Posterior vena cava (tissue), 2 donors: ENCODE measurements at regions not wholly inside any gene's neighbourhood (a gene's known extent, or its start where the extent isn't known, plus 50 kb on each side); places are given as distances from the start of the nearest gene placed in this dataset.

Experiments used
- DNase-seq: peaks from one replicate; pipeline ENCODE4 v3.0.0-alpha.2; 2020; ENCODE audit warnings: low spot score
- intact Hi-C, 2 donors: fragments of 100-400 bp; cut with DNase I; formaldehyde crosslinking; loops; one replicate each; pipeline versions ENCODE4 v1.14.1 to v1.14.2; 2022 to 2023
- donor health status: DM: yes; HTN: yes; CAD: no.
- donor health status: DM: yes; HTN: yes; CAD: no.

DNA sequence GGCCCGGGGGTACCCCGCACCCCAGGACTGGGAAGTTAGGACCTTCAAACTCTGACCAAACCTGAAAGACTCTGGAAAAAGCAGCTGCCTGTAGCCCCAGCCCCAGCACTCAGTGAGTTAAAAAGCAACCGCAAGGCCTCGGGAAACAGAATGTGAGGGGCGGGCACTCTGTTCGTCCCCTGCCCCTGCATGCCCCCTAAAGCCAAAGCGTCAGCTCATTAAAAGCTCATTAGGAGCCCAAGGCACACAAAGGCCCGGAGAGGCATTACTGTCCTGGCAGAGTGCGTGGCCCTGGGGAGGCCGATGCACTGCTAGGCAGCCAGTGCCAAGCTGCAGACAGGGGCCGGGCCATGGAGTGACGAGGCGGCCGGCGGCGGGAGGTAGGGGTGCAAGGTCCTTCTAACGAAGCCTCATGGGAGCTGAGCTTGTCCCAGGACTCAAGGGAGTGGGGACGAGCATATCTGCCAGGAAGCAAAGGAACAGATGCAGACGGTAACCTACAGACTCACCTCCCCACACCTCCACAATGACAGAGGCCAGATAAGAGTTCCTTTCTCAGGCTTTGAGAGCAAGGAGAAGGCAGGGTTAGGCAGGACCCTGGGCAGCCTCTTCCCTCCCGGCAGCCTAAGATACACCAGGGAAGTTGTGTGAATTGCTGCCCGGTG is 116.8 kb downstream of the ENGASE start:
- intact Hi-C loops: no loop called here
- DNase-seq: no peak

DNA sequence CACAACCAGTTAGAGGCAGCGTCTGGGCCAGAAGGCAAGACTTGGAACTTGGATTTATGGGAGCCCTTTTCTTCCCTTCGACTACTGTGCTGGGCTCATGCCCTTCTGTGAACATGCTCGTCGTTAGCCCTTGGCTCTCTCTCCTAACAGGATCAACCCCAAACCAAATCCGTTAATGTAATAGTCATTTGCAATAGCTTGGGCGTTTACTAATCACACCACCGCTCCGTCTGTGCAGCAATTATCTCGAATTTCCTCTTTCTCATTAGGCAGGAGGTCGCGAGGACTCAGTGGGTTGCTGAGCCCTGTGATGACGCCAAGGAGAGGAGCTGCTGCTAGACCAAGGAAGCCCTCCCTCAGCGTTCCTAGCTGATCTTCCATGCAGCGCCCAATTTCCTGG is 114.7 kb downstream of the ENGASE start:
- DNase-seq: no peak
- intact Hi-C loops: loop anchor here in 1 of 2 donors (2.0 kb wide), 1 partner anchor 149 kb away; no protein-coding TSS in a partner anchor

DNA sequence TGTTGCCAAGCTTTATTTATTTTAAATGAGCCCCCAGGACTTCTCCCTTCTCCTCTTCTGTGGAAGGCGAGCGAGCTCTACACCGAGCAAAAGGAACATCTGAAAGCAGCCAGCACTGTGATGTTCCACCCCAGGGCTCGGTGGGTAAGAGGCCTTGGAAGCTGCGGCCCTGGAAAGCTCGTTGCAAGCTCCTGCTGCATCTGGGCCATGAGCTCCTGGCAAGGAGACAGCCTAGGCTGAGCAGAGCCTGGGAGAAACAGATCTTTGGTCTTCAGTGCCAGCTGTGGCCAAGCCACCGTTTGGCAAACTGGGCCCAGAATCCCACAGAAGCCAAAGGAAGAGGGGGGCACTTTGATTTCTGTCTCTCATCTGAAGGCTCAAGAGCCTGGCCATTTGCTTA is 114.1 kb downstream of the ENGASE start:
- DNase-seq: no peak
- intact Hi-C loops: loop anchor here in 1 of 2 donors (2.0 kb wide), 1 partner anchor 148 kb away; no protein-coding TSS in a partner anchor

DNA sequence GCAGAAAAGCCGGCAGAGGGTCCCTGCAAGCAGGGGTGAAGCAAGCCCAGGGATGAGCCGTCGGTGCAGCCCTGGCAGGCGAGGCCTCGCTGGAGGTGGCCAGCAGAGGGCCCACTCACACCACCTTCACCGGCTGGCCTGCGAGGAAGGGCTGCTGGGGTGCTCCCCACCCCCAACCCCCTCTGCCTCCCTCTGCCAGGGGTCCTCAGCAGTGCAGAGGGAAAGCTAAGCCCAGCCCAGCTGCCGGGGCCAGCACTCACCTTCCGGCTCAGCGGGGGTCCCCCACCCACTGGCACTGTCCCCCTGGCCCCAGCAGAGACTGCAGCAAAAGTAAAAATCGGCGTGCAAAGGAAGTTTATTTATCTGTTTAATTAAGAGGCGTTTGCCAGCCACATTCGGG is 113.4 kb downstream of the ENGASE start:
- DNase-seq: no peak
- intact Hi-C loops: loop anchor here in 1 of 2 donors (2.0 kb wide), 1 partner anchor 147 kb away; no protein-coding TSS in a partner anchor

DNA sequence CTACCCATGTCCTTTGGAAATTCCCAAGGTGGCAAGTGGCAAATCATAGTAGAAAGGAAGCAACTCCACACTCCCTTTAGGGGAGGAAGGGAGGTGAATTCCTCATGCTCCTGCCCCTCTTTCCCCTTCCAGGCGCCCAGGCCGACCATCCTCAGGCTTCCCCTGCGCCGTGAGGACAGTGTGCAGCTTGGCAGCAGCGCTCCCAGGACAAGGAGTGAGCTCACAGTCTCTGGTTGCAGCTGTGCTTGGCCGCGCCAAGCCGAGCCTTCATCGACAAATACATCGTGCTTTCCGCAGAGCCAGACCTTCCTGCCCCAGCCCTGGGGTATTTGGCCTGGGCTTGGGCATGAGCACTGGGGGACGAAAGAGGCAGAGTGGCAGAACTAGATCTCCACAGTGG is 112.6 kb downstream of the ENGASE start:
- intact Hi-C loops: no loop called here
- no peak for DNase-seq

DNA sequence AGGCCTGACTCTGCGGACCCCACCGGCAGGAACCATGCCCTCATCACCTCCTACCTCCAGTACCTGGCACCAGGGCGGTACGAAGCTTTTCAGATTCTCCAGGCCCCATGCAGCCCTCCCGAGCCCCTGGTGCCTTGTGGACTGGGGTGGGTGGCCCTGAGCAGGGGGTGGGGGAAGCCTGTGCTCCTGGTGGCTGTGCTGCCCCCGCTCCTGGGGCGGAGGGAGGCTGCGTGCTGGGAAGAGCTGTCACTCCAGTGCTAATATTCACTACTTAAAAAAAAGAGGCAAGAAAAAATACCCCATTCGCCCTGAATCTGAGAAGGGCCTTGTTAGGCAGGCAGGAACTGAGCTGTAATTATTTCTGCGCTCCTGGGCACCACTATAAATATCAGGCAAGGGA is 111.8 kb downstream of the ENGASE start:
- intact Hi-C loops: no loop called here
- no peak for DNase-seq

DNA sequence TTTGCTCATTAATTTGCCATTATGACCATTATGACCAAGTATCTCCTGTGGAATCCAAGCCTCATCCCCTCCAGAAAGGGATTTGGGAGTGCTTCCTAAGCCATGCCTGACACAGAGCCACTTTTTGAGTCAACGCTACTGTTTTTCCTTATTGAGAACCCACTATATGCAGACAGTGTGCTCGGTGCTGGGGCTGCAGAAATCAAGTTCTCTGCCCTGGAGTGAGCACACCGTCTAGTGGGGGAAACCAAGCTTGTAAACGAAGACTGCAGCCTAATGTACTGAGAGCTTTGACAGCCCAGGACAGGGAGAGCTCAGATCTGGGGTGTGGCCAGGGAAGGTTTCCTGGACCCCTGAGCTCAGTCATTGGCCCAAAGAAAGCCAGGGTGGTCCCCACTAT is 111.0 kb downstream of the ENGASE start:
- DNase-seq: no peak
- intact Hi-C loops: no loop called here

DNA sequence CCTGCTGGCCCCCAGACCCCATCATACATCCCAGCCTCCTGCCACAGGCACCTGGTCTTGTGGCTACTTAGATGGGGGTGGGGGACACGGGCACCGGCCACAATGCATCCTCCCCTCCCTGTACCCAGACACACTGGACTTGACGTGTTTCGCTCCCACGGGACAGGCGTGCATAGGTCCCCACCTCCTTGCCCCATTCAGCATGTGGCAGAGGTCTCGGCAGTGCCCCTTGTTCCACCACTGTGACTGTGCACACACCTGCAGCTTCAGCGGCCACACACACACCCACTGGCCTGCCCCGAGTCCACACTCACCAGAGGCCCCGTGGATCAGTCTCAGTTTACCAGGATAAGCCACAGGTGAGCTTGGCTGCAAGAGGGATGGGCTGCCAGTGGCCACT is 109.6 kb downstream of the ENGASE start:
- no peak for DNase-seq
- intact Hi-C loops: loop anchor here in 1 of 2 donors (5.0 kb wide), 1 partner anchor 213 kb away; no protein-coding TSS in a partner anchor

DNA sequence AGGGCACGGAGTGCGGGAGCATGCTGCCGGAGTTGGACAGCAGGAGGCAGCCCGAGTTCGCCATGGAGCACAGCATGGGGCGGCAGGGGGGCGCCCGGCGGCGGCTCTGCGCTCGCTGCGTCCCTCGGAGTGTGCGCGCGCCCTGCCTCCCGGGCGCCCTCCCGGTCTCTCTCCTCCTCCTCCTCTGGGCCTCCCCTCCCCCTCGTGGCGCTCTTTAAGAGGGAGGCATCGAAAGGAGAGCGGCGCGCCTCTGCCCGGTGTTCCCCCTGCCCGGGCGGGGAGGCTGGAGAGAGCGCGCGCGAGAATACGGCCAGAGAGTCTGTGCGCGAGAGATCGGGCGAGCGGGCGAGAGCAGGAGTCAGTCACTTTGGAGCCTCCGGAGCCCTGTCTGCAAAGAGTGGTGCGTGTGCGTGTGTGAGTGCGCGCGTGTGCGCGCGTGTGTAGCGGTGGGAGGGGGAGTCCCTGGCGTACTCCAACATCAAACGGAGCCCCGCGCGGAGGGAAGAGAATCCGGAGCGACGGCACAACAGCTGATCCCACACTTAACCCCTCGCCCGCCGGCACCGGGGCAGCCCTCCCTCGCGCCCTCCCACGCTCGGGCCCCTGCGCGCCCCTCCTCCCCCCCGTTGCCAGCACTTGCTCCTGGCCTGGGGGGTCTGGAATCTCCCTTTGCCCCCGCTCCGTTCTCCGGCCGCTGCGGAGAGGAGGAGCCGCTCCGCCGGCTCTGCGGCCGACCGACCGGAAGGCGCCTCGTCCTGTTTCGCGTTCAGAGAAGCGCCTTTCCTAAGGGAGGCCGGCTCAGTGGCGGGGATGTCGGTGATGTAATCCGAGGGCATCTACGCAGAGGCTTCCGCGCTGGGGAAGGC is 108.9 kb downstream of the ENGASE start:
- DNase-seq: no peak
- intact Hi-C loops: loop anchor here in 1 of 2 donors (5.0 kb wide), 1 partner anchor 214 kb away; no protein-coding TSS in a partner anchor

DNA sequence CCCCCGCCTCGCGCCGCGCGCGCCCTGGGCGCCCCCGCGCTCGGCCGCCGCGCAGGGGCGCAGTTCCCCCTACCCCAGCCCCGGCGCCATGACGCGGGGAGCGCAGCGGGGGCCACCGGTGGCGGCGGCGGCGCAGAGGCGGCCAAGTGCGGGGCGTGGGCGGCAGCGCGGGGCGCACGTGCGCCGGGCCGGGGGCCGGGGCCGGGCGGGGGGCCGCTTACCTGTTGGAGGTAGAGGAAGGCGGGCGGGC is 108.3 kb downstream of the ENGASE start:
- intact Hi-C loops: loop anchor here in 1 of 2 donors (5.0 kb wide), 1 partner anchor 214 kb away; no protein-coding TSS in a partner anchor

DNA sequence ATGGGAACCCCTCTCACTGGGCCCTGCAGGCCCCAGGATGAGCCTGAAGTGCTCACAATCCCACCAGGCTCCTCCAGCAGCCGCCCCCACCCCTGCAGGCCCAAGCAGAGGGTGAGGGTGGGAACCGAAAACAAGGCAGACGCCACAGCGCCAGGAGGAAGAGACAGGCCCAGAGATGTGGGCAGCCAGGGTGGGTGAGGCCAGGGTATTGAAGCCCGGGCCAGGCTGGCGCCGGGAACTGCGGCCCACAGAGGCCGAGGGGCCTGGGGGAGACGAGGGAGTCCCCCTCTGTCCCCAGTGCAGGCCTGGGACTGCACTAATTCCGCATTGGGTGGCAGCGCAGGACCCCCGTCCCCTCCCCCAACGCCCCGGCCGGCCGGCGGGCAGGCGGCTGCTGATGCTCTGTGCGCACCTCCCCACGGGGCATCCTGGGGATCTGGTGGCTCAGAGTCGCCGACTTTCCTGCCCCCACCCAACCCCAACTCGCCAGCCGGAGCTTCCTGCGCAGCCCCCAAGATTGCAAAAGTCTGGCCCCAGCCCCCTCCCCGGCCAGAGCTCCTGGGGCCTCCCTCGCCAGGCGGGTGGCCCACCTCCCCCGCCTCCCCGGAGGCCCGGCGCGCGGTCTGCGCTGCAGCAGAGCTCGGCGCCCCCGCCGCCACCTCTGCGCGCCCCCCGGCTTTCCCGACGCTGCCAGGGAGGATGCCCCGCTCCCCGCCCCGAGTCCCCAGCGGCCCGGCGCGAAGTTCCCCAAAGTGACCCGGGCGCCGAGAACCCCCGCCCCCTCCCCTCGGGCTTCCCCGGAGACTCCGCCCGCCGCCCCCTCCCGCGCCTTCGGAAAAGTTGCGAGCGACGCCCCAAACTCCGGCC is 107.8 kb downstream of the ENGASE start:
- no peak for DNase-seq
- intact Hi-C loops: loop anchor here in 1 of 2 donors (5.0 kb wide), 1 partner anchor 215 kb away; no protein-coding TSS in a partner anchor

More for the DNA sequence above, 108.3 kb downstream of the ENGASE start:
- no peak for DNase-seq

DNA sequence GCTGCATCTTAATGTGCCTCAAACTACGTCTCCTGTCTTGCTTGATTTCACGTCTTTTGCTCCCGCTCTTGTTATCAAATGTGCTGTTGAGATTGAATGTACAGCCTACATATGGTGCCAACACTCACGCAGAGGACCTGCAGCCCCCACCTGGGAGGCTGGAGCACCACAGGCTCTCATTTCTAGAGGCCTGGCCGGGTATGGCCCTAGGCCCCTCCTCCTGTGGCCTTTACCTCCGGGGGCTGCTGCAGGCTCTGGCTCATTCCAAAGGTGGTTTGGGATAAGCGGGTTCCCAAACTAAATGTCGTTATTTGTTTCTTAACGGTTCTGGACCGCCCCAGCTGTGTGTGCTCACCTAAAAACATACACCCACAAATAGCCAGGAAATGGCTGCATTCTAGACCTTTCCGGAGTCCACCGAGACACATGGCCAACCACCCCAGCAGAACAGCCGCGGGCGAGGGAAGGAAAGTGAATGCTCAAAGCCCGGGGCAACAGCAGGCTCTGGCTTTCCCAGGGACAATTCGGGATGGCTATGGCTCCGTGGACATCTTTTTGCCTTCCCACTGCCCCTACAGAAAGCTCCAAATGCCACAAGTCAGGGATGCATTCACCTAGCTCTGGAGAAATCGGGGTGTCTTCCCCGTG is 105.9 kb downstream of the ENGASE start:
- intact Hi-C loops: loop anchor here in 1 of 2 donors (5.0 kb wide), 1 partner anchor 217 kb away; no protein-coding TSS in a partner anchor
- DNase-seq: no peak

DNA sequence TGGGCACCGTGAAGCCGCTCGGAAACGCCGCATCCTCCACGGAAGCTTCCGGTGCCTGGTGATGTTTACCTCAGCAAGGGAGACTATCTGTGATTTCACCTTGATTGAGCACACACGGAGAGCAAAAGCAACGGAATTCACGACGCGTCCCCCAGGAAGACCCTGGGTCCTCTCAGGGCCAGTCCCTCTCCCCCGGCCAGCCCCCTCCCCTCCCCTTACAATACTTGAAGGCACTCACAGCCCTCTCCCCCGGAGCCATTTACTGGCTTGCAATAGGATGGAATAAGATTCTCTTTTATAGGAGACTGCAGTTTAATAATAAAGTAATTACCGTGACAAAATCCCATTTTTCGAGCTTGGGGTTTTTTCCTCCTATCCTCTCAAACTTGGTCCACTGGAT is 104.7 kb downstream of the ENGASE start:
- no peak for DNase-seq
- intact Hi-C loops: no loop called here

DNA sequence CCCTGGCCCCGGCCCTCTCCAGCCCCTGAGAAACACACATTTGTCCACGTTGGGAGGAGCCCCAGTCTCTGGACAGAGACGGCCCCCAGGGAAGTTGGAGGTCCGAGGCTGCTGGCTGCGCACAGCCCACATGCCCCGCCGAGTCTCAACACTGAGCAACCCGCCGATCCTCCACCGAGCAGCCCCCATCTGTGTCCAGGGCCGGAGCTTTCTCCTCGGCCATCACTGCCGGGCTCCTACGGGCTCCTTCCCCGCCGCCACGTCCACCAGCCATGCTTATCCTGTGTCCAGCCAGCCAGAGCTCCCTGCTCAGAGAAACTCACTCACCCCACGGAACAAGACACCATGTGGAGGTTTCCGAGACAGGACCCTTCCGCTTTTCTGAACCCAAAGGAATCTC is 103.3 kb downstream of the ENGASE start:
- intact Hi-C loops: no loop called here
- DNase-seq: no peak

DNA sequence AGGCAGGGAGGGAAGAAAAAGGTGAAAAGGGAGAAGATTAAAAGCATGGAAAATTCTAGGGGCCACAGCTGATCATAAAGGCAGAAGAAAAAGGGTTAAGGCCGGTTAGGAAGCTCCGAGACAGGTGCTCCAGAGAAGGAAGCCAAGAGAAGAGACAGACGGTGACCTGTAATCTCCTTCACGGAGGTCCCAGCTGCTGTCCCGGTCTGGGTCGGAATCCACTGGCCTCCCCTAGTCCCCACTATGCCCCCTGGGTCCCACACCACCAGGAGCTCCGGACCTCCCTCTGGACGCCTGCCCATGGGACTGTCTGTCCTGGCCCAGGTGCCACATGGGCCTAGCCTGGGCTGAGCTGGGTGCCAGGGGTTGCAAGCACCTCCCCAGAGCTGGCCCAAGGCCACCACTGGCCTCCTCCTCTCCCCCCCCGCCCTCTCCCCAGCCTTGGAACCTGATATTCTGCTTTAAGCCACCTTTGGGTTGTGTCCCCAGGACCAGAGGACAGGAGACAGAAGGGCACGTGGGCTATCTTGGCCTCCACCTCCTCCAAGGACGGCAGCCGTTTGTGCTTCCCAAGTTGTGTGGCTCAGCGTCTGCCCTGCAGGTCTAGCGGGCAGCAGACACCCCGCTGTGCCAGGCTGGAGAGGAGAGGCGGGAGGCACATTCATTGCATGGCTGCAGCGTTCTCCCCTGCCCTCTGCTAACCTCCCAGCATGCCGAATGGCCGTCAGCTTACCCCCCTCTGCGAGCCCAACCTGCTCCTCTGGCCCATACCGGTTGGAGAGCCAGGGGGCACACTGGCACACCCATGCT is 102.4 kb downstream of the ENGASE start:
- no peak for DNase-seq
- intact Hi-C loops: no loop called here

DNA sequence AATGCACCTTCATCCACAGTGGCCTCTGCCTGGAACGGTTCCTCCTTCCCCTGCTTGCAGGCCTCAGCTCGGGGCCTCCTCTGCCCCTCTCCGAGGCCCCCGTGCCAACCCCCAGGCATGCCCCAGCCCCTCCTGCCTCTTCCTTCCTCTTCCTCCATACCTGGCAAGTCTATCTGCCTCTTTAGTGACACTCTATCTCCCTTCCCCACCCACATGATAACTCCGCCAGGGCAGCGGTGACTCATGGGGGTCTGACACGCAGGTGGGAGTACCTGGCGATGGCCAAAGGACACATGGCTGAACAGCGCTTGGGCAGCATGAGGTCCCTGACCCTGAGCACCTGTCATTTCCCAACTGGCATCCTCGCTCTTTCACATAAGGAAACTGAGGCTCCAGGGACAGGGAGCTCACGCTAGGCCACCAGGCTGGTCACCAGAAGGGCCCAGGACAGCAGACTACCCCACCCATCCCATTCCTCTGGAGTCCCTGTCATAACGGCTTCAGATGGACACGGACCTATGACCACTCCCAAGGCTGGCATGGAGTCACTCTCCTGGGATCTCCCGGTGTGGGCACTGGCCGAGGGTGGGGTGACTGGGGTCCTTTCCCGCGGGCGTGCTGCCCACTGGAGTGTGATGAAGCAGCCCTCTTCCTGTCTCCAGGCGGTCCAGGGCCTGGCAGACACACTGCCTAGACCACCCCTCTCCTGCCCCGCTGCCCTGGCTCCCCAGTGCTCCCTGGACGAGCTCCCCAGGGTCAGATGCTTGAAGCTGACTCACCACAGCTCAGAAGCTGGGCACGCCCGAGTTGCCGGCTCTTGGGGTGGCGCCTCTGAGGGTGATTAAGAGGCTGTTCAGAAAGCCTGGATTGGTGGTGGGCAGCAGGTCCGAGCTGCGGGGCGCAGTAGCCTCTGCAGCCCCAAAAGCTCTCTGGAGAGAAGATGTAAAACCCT is 100.6 kb downstream of the ENGASE start:
- DNase-seq: no peak
- intact Hi-C loops: no loop called here

DNA sequence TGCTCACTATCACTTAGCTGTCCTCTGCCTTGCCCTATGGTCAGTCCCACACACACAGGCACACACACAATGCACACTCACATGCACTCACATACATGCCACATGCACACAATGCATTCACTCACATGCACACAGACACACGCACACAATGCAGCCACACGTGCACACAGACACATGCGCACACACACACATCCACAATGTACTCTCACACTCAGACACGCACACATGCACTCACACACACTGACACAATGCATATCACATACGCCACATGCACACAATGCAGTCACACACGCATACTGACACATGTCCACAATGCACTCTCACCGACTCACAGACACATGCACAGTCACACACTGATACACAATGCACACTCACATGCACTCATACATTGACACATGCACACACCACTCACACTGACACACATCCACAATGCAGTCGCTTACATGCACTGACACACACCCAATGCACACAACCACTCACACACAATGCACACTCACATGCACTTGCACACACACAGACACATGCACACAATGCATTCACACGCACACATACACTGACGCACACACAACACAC is 99.7 kb downstream of the ENGASE start:
- no peak for DNase-seq
- intact Hi-C loops: no loop called here
